ENCODE measurements at regions not wholly inside any gene's neighbourhood (a gene's known extent, or its start where the extent isn't known, plus 50 kb on each side); places are given as distances from the start of the nearest gene placed in this dataset.

DNA sequence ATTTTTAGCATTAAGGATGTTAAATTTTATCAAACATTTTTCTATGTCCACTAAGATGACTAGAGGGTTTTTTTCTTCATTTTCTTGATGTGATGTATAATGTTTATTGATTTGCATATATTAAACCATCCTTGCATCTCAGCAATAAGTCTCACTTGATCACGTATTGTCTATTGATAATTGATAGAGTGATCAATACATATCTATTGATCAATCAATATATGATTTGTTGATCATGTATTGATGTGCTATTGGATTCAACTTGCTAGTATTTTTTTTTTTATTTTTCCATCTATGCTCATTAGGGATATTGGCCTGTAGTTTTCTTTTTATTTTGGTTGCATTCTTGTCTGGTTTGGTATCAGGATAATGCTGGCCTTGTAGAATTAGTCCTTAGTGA lies 2202.0 kb downstream of the PCDH9 start:
- ATAC-seq (no peak), DNase-seq (no peak)
- intact Hi-C loops (cut with DNase I) = no loop called here
- no peaks in the 10 kb centered on the region for H3K4me1 ChIP-seq (ENCODE audit: control insufficient read depth, insufficient read depth, low read length)
- H3K9me3 ChIP-seq (ENCODE audit: control insufficient read depth, low read length) = no peaks in the 10 kb centered on the region
- no peak overlapping the region for H3K4me3 ChIP-seq (ENCODE audit: low read length)
- H3K27ac ChIP-seq (ENCODE audit: low read length) = no peak overlapping the region
- WGBS = 89% methylated on average over 1 of the region's 1 CpG
- no peaks in the 10 kb centered on the region for H3K27me3 ChIP-seq (ENCODE audit: control insufficient read depth, insufficient read depth)

DNA sequence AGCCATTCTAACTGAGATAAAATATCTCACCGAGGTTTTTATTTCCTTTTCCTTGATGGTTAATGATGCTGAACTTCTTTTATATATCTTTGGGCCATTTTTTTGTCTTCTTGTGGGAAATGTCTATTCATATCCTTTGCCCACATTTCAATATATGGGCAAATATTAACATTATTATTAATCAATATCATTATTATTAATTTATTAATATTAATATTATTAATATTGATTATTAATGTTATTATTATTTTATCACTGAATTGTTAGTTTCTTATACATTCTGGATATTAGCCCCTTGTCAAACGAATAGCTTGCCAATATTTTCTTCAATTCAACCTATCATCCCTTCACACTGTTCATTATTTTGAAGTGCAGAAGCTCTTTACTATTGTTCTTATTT lies 2203.6 kb downstream of the PCDH9 start:
- WGBS = 60% methylated on average over 2 of the region's 2 CpGs
- H3K4me1 ChIP-seq (ENCODE audit: control insufficient read depth, insufficient read depth, low read length) = no peaks in the 10 kb centered on the region
- no peaks in the 10 kb centered on the region for H3K9me3 ChIP-seq (ENCODE audit: control insufficient read depth, low read length)
- no peaks in the 10 kb centered on the region for H3K27me3 ChIP-seq (ENCODE audit: control insufficient read depth, insufficient read depth)
- ATAC-seq (no peak), DNase-seq (no peak)
- no peak overlapping the region for H3K4me3 ChIP-seq (ENCODE audit: low read length)
- intact Hi-C loops (cut with DNase I) = no loop called here
- no peak overlapping the region for H3K27ac ChIP-seq (ENCODE audit: low read length)

DNA sequence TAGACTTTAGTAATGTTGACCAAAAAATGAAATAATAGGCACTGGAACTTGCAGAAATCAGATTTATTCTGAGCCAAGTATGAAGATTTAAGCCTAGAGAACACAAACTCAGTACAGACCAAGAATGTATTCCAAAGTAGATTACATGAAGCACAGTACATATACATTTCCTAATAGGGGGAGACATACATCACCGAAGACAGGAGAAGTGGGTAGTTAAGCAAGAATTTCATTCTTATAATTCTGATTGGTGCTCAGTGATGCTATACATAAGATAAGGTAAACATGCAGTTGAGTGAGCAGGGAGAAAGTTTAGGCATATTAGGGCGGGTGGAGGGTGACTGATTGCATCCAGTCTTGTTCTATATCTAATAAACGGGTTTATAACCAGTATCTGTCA lies 2218.8 kb downstream of the PCDH9 start:
- DNase-seq (no peak), ATAC-seq (no peak)
- H3K27me3 ChIP-seq (ENCODE audit: control insufficient read depth, insufficient read depth) = no peaks in the 10 kb centered on the region
- intact Hi-C loops (cut with DNase I) = no loop called here
- no peaks in the 10 kb centered on the region for H3K9me3 ChIP-seq (ENCODE audit: control insufficient read depth, low read length)
- H3K4me3 ChIP-seq (ENCODE audit: low read length) = no peak overlapping the region
- no peak overlapping the region for H3K27ac ChIP-seq (ENCODE audit: low read length)
- WGBS = 60% methylated on average over 3 of the region's 3 CpGs
- no peaks in the 10 kb centered on the region for H3K4me1 ChIP-seq (ENCODE audit: control insufficient read depth, insufficient read depth, low read length)

DNA sequence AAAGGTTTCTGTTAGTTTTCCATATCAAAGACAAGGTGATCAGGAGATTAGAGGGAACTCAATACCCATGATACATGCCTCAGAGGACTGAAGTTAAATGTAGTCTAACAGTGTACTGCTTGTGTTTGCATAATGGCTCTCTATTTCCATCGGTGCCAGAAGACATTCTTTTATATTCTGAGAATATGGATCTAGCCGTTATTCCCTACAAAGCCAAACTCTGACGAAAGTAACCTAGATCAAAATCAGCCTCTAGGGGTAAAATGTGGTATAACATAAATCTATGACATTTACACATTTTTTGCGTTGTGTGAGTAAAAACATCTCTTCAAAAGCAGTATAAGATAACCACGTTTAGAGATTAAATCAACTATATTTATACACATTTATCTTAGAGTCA lies 2232.7 kb downstream of the PCDH9 start:
- intact Hi-C loops (cut with DNase I) = no loop called here
- H3K4me1 ChIP-seq (ENCODE audit: control insufficient read depth, insufficient read depth, low read length) = no peaks in the 10 kb centered on the region
- ATAC-seq (no peak), DNase-seq (no peak)
- no peaks in the 10 kb centered on the region for H3K9me3 ChIP-seq (ENCODE audit: control insufficient read depth, low read length)
- WGBS = 73% methylated on average over 5 of the region's 5 CpGs
- no peak overlapping the region for H3K27ac ChIP-seq (ENCODE audit: low read length)
- no peaks in the 10 kb centered on the region for H3K27me3 ChIP-seq (ENCODE audit: control insufficient read depth, insufficient read depth)
- H3K4me3 ChIP-seq (ENCODE audit: low read length) = no peak overlapping the region

DNA sequence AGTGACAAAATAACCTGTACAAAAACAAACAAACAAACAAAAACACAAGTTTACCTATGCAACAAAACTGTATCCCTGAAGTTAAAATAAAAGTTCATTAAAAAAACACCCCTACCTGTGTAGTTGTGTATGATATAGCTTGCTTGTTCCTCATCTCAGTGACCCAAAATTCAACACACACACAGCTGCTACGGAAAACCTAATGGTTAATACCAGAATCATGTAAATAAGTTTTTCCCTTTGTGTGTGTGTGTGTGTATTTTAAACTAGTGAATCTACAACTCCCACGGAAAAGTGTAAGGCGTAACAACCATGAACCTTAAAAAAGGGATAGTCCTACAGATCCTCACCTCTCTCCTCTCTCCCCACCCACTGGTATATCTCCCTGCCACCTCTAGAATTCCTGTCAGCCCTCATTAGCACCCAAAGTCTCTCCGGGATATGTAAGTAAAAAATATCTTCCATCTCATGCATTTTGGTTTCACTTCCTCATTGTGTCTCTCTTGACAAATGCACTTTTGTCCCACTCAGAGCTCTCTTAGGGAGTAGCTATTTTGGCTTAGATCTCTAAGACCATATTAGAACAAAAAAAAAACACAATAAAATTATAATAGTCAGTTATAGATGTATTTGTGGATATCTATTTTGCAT lies 2236.5 kb downstream of the PCDH9 start:
- ATAC-seq = no peak
- H3K9me3 ChIP-seq (ENCODE audit: control insufficient read depth, low read length) = no peaks in the 10 kb centered on the region
- DNase-seq = no peak
- WGBS = 80% methylated on average over 4 of the region's 4 CpGs
- H3K27ac ChIP-seq (ENCODE audit: low read length) = no peak overlapping the region
- no peak overlapping the region for H3K4me3 ChIP-seq (ENCODE audit: low read length)
- no peaks in the 10 kb centered on the region for H3K27me3 ChIP-seq (ENCODE audit: control insufficient read depth, insufficient read depth)
- no peaks in the 10 kb centered on the region for H3K4me1 ChIP-seq (ENCODE audit: control insufficient read depth, insufficient read depth, low read length)
- intact Hi-C loops (cut with DNase I) = no loop called here

DNA sequence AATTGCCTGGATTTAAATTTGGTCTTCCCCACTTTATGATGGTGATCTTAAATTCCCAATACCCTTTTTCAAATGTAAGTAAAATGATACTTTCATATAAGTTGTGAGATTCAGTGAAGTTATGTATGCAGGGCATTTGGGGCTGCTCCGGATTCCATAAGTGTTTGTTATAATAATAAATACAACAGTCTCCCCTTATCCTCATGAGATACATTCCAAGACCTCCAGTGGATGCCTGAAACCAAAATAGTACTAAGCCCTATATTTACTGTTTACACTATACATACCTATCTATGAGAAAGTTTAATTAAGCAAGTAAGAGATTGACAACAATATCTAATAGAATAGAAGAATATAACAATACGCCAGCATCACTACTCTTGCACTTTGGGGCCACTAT lies 2237.8 kb downstream of the PCDH9 start:
- no peak overlapping the region for H3K4me3 ChIP-seq (ENCODE audit: low read length)
- no peaks in the 10 kb centered on the region for H3K27me3 ChIP-seq (ENCODE audit: control insufficient read depth, insufficient read depth)
- H3K9me3 ChIP-seq (ENCODE audit: control insufficient read depth, low read length) = no peaks in the 10 kb centered on the region
- intact Hi-C loops (cut with DNase I) = no loop called here
- no peak overlapping the region for H3K27ac ChIP-seq (ENCODE audit: low read length)
- DNase-seq (no peak), ATAC-seq (no peak)
- WGBS = 72% methylated on average over 2 of the region's 2 CpGs
- no peaks in the 10 kb centered on the region for H3K4me1 ChIP-seq (ENCODE audit: control insufficient read depth, insufficient read depth, low read length)

DNA sequence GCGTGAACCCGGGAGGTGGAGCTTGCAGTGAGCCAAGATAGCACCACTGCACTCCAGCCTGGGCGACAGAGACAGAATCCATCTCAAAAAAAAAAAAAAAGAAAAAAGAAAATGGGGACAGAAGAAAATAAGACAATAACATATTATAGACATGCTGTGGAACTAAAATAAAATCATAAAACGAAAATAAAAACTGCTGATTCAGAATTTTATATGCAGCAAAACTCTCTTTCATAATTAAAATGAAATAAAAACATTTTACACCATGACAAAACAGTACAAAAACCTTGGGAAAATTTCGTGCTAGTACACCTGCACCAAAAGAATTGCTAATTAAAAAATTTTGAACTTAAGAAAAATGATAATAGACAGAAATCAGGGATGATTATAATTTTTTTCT lies 2245.1 kb downstream of the PCDH9 start:
- H3K4me3 ChIP-seq (ENCODE audit: low read length) = no peak overlapping the region
- no peak overlapping the region for H3K27ac ChIP-seq (ENCODE audit: low read length)
- H3K27me3 ChIP-seq (ENCODE audit: control insufficient read depth, insufficient read depth) = no peaks in the 10 kb centered on the region
- intact Hi-C loops (cut with DNase I) = no loop called here
- ATAC-seq (no peak), DNase-seq (no peak)
- WGBS = 54% methylated on average over 5 of the region's 5 CpGs
- H3K4me1 ChIP-seq (ENCODE audit: control insufficient read depth, insufficient read depth, low read length) = no peaks in the 10 kb centered on the region
- no peaks in the 10 kb centered on the region for H3K9me3 ChIP-seq (ENCODE audit: control insufficient read depth, low read length)

DNA sequence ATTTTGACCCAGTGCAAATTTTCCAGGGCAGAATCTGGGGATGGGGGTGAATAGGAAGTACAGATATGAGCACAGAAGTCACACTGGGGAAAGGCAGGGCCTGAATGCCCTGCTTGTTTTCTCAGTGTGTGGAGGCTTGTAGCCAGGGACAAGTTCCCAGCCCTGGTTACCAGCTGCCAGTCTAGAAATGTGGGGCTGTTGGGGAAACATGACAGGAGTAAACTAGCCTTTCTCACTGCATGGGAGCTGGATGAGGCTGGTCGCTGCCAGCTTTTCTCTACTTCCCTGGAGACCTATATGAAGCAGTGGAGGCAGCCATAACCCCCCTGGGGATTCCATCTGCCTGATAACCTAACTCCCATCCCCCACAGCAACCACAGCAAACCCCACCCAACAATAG lies 2267.7 kb downstream of the PCDH9 start:
- no peak overlapping the region for H3K27ac ChIP-seq (ENCODE audit: low read length)
- ATAC-seq (no peak), DNase-seq (no peak)
- no peaks in the 10 kb centered on the region for H3K9me3 ChIP-seq (ENCODE audit: control insufficient read depth, low read length)
- 78% methylated on average over 1 of the region's 1 CpG for WGBS
- H3K4me1 ChIP-seq (ENCODE audit: control insufficient read depth, insufficient read depth, low read length) = no peaks in the 10 kb centered on the region
- H3K4me3 ChIP-seq (ENCODE audit: low read length) = no peak overlapping the region
- H3K27me3 ChIP-seq (ENCODE audit: control insufficient read depth, insufficient read depth) = no peaks in the 10 kb centered on the region
- intact Hi-C loops (cut with DNase I) = no loop called here

DNA sequence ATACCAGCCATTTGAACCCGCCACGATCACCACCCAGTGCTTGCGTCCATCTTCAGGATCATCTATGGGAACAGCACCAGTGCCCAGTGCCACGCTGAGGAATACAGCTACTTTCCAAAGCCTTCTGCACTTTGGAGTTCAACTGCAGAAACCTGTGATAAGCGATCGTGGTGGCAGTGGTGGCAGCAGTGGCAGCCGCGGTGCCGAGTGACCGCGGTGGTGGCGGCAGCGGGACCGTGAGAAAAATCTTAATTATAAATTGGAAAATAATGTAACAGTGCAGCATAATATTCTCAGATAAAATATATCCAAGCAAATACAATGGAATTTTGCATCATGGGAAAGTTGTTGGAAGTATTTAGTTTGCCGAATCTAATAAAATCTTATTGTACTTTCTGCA lies 2270.9 kb downstream of the PCDH9 start:
- no peaks in the 10 kb centered on the region for H3K27me3 ChIP-seq (ENCODE audit: control insufficient read depth, insufficient read depth)
- H3K4me3 ChIP-seq (ENCODE audit: low read length) = no peak overlapping the region
- ATAC-seq (no peak), DNase-seq (no peak)
- WGBS = 97% methylated on average over 15 of the region's 15 CpGs
- intact Hi-C loops (cut with DNase I) = no loop called here
- no peaks in the 10 kb centered on the region for H3K9me3 ChIP-seq (ENCODE audit: control insufficient read depth, low read length)
- H3K4me1 ChIP-seq (ENCODE audit: control insufficient read depth, insufficient read depth, low read length) = no peaks in the 10 kb centered on the region
- no peak overlapping the region for H3K27ac ChIP-seq (ENCODE audit: low read length)

DNA sequence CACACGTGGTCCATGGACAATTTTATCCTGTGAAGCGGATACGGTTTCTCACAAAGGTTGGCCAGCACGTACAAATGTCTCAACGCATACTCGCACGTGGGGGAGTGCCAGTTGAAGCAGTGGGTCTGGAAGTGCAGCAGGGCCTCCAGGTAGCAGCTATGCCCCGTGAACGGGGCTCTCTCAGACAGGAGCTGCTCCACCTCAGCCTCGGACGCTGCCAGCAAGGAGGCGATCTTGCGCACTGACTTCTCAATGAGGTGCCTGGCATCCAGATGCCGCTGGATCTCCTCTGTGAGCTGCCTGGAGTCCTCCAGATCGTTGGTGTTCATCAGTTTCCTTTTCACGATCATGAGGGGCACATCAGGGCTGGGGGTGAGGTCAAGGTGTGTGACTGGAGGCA lies 2272.0 kb downstream of the PCDH9 start:
- no peaks in the 10 kb centered on the region for H3K4me1 ChIP-seq (ENCODE audit: control insufficient read depth, insufficient read depth, low read length)
- no peak overlapping the region for H3K27ac ChIP-seq (ENCODE audit: low read length)
- H3K27me3 ChIP-seq (ENCODE audit: control insufficient read depth, insufficient read depth) = no peaks in the 10 kb centered on the region
- ATAC-seq = no peak
- H3K4me3 ChIP-seq (ENCODE audit: low read length) = no peak overlapping the region
- 92% methylated on average over 16 of the region's 16 CpGs for WGBS
- H3K9me3 ChIP-seq (ENCODE audit: control insufficient read depth, low read length) = no peaks in the 10 kb centered on the region
- intact Hi-C loops (cut with DNase I) = no loop called here
- DNase-seq = no peak

DNA sequence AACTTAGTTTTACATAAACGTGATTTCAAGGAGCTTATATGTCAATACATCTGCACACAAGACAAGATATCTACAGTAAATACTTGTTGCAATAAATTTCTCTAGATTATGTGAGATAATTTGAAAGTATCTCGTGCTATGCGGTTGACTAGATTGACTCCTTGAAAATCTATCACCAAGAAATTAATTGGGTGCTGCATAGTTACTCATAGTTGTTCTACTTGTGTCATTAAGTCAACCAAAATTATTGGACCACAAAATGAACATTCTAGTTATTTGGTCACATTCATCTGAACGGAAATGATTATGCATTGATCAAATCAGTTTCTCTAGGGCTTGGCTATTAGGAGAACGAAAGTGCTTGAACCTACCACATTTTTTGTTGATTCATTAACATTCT lies 2291.5 kb downstream of the PCDH9 start:
- 85% methylated on average over 5 of the region's 5 CpGs for WGBS
- H3K4me3 ChIP-seq (ENCODE audit: low read length) = no peak overlapping the region
- no peaks in the 10 kb centered on the region for H3K27me3 ChIP-seq (ENCODE audit: control insufficient read depth, insufficient read depth)
- DNase-seq (no peak), ATAC-seq (no peak)
- no peaks in the 10 kb centered on the region for H3K4me1 ChIP-seq (ENCODE audit: control insufficient read depth, insufficient read depth, low read length)
- H3K9me3 ChIP-seq (ENCODE audit: control insufficient read depth, low read length) = no peaks in the 10 kb centered on the region
- intact Hi-C loops (cut with DNase I) = no loop called here
- H3K27ac ChIP-seq (ENCODE audit: low read length) = no peak overlapping the region

DNA sequence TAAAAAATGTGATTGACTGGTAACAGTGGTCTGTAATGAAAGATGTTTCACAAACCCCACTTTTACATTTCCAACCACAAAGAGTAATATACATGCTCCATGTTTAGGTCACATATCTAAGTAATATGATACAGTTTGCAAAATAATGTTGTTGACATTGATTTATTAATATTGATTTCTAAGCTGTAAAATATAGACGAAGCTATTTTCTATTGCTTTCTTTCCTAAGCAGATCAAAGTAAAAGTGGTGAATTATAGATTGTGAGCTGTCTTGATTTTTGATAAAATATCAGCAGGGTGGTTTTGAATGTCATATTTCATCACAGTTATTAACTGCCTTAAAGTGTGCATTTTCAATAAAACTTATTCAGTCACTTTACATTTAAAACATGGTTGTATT lies 2292.8 kb downstream of the PCDH9 start:
- 79% methylated on average over 1 of the region's 1 CpG for WGBS
- Histone ChIP-seq H3K4me1 (ENCODE audit: control insufficient read depth, insufficient read depth, low read length) (no peaks in the 10 kb centered on the region), H3K4me3 (ENCODE audit: low read length) (no peak overlapping the region), H3K9me3 (ENCODE audit: control insufficient read depth, low read length) (no peaks in the 10 kb centered on the region), H3K27ac (ENCODE audit: low read length) (no peak overlapping the region), H3K27me3 (ENCODE audit: control insufficient read depth, insufficient read depth) (no peaks in the 10 kb centered on the region)
- DNase-seq (no peak), ATAC-seq (no peak)
- intact Hi-C loops (cut with DNase I) = no loop called here
